CD4-positive, alpha-beta memory T cell (primary cell): ENCODE measurements at regions not wholly inside any gene's neighbourhood (a gene's known extent, or its start where the extent isn't known, plus 50 kb on each side); places are given as distances from the start of the nearest gene placed in this dataset.

Experiments used
- CTCF ChIA-PET: fragments of 350-600 bp; sonication (Branson Sonifier 250); formaldehyde crosslinking; loops from one replicate; lab custom pipeline; 2021; ENCODE audit warnings: inconsistent platforms; ENCODE audit not compliant: partially characterized antibody; lab: Charles Lee
- POLR2A ChIA-PET: fragments of 350-600 bp; sonication (Branson Sonifier 250); formaldehyde crosslinking; loops from one replicate; lab custom pipeline; 2021; ENCODE audit not compliant: partially characterized antibody; lab: Charles Lee
- DNase-seq, 5 donors: peaks; one replicate each; pipeline versions ENCODE4 v3.0.0 to v3.0.0-alpha.2; 2020 to 2022; ENCODE audit warnings: mixed read lengths in 1 of 5
- H3K27ac ChIP-seq: one replicate; pipeline ENCODE4 v1.7.0; 2013; ENCODE audit warnings: low read depth, low read length
- H3K27me3 ChIP-seq: 2 replicates; pipeline ENCODE4 v1.7.0; 2013; ENCODE audit warnings: mild to moderate bottlenecking, low read length, moderate library complexity; ENCODE audit not compliant: insufficient read depth
- H3K36me3 ChIP-seq: 2 replicates; pipeline ENCODE4 v1.7.0; 2013; ENCODE audit warnings: mild to moderate bottlenecking, low read length, moderate library complexity; ENCODE audit not compliant: insufficient read depth
- H3K4me1 ChIP-seq: 2 replicates; pipeline ENCODE4 v1.7.0; 2013; ENCODE audit warnings: mild to moderate bottlenecking, low read length, moderate library complexity; ENCODE audit not compliant: insufficient read depth
- H3K4me3 ChIP-seq, 2 donors: one replicate each; pipeline ENCODE4 v1.7.0; 2013; ENCODE audit warnings: low read length in 2 of 2, mild to moderate bottlenecking in 1 of 2
- H3K9me3 ChIP-seq, 2 donors: one replicate each; pipeline ENCODE4 v1.7.0; 2013; ENCODE audit warnings: low read length in 2 of 2, control low read depth in 1 of 2; ENCODE audit not compliant: control insufficient read depth in 1 of 2
- H3K27ac Mint-ChIP-seq, 7 donors: one replicate each; pipeline ENCODE4 v1.8.0; 2020 to 2021; ENCODE audit warnings: mixed read lengths in 7 of 7, mild to moderate bottlenecking in 6 of 7, inconsistent platforms in 3 of 7, moderate library complexity in 3 of 7
- H3K27me3 Mint-ChIP-seq, 2 donors: one replicate each; pipeline ENCODE4 v1.8.0; 2020 to 2021; ENCODE audit warnings: mixed read lengths in 2 of 2
- H3K36me3 Mint-ChIP-seq, 2 donors: one replicate each; pipeline ENCODE4 v1.8.0; 2020 to 2021; ENCODE audit warnings: mixed read lengths in 2 of 2, inconsistent platforms in 1 of 2, mild to moderate bottlenecking in 1 of 2
- H3K4me1 Mint-ChIP-seq, 4 donors: one replicate each; pipeline ENCODE4 v1.8.0; 2020 to 2021; ENCODE audit warnings: mixed read lengths in 4 of 4, mild to moderate bottlenecking in 1 of 4
- H3K4me3 Mint-ChIP-seq, 8 donors: one replicate each; pipeline ENCODE4 v1.8.0; 2020 to 2021; ENCODE audit warnings: mixed read lengths in 8 of 8, mild to moderate bottlenecking in 7 of 8, moderate library complexity in 6 of 8, inconsistent platforms in 3 of 8
- H3K9me3 Mint-ChIP-seq, 8 donors: one replicate each; pipeline ENCODE4 v1.8.0; 2020 to 2021; ENCODE audit warnings: mixed read lengths in 8 of 8, mild to moderate bottlenecking in 5 of 8, inconsistent platforms in 3 of 8, moderate library complexity in 1 of 8
- intact Hi-C: fragments of 100-400 bp; cut with micrococcal nuclease; formaldehyde crosslinking; loops from one replicate; pipeline ENCODE4 v1.15.1; 2023

- ChIA-PET CTCF (no interaction called here), POLR2A (no interaction called here)
- Mint-ChIP-seq H3K9me3 (no peaks in the 10 kb centered on the region), H3K27me3 (peaks cover 3 to 4% of the 10 kb centered on the region in 2 donors), H3K36me3 (no peaks in the 10 kb centered on the region), H3K4me1 (no peaks in the 10 kb centered on the region), H3K27ac (no peak overlapping the region), H3K4me3 (peak overlapping the region in 1 of 8 donors; percentile 11)
- H3K4me1 ChIP-seq: no peaks in the 10 kb centered on the region
- no peak for DNase-seq
- no peaks in the 10 kb centered on the region for H3K27me3 ChIP-seq
- no peaks in the 10 kb centered on the region for H3K36me3 ChIP-seq
- intact Hi-C loops: no loop called here
- H3K9me3 ChIP-seq: no peaks in the 10 kb centered on the region
- H3K27ac ChIP-seq: no peak overlapping the region
- H3K4me3 ChIP-seq: no peak overlapping the region
These were observed 175.7 kb upstream of the VASH1 start for GRCh38 chr14:76585616-76586015.

- ChIA-PET CTCF (no interaction called here), POLR2A (no interaction called here)
- no peak overlapping the region for H3K4me3 ChIP-seq
- no peaks in the 10 kb centered on the region for H3K4me1 ChIP-seq
- H3K36me3 Mint-ChIP-seq: no peaks in the 10 kb centered on the region
- H3K4me1 Mint-ChIP-seq: no peaks in the 10 kb centered on the region
- H3K9me3 ChIP-seq: no peaks in the 10 kb centered on the region
- intact Hi-C loops: no loop called here
- no peak for DNase-seq
- no peak overlapping the region for H3K4me3 Mint-ChIP-seq
- no peaks in the 10 kb centered on the region for H3K27me3 ChIP-seq
- no peaks in the 10 kb centered on the region for H3K36me3 ChIP-seq
- H3K27ac Mint-ChIP-seq: no peak overlapping the region
- peaks cover 12% of the 10 kb centered on the region in 2 donors for H3K27me3 Mint-ChIP-seq
- H3K27ac ChIP-seq: no peak overlapping the region
- no peaks in the 10 kb centered on the region for H3K9me3 Mint-ChIP-seq
These were observed 172.0 kb upstream of the VASH1 start for GRCh38 chr14:76589246-76589645.

- intact Hi-C loops: no loop called here
- H3K27me3 Mint-ChIP-seq: peaks cover 9 to 12% of the 10 kb centered on the region in 2 donors
- Histone ChIP-seq H3K4me3 (no peak overlapping the region), H3K36me3 (no peaks in the 10 kb centered on the region), H3K27me3 (no peaks in the 10 kb centered on the region), H3K4me1 (no peaks in the 10 kb centered on the region), H3K27ac (no peak overlapping the region), H3K9me3 (no peaks in the 10 kb centered on the region)
- no peaks in the 10 kb centered on the region for H3K4me1 Mint-ChIP-seq
- H3K27ac Mint-ChIP-seq: no peak overlapping the region
- no peaks in the 10 kb centered on the region for H3K9me3 Mint-ChIP-seq
- CTCF ChIA-PET: no interaction called here
- H3K4me3 Mint-ChIP-seq: no peak overlapping the region
- DNase-seq: no peak
- H3K36me3 Mint-ChIP-seq: no peaks in the 10 kb centered on the region
- POLR2A ChIA-PET: no interaction called here
These were observed 170.0 kb upstream of the VASH1 start for GRCh38 chr14:76591266-76591665.

- no peak overlapping the region for H3K27ac Mint-ChIP-seq
- H3K9me3 ChIP-seq: no peaks in the 10 kb centered on the region
- H3K9me3 Mint-ChIP-seq: peaks cover 0 to 8% (median 0%) of the 10 kb centered on the region in 8 donors
- no peaks in the 10 kb centered on the region for H3K36me3 Mint-ChIP-seq
- H3K4me3 ChIP-seq: no peak overlapping the region
- peaks cover 13 to 16% of the 10 kb centered on the region in 2 donors for H3K27me3 Mint-ChIP-seq
- CTCF ChIA-PET: no interaction called here
- POLR2A ChIA-PET: no interaction called here
- H3K27ac ChIP-seq: no peak overlapping the region
- intact Hi-C loops: no loop called here
- H3K4me3 Mint-ChIP-seq: no peak overlapping the region
- no peaks in the 10 kb centered on the region for H3K4me1 ChIP-seq
- no peaks in the 10 kb centered on the region for H3K27me3 ChIP-seq
- H3K4me1 Mint-ChIP-seq: no peaks in the 10 kb centered on the region
- no peaks in the 10 kb centered on the region for H3K36me3 ChIP-seq
- no peak for DNase-seq
These were observed 166.0 kb upstream of the VASH1 start for GRCh38 chr14:76595266-76595665.

GRCh38 chr14:76597387-76597786, 163.9 kb upstream of the VASH1 start:
- H3K4me3 ChIP-seq: no peak overlapping the region
- no peaks in the 10 kb centered on the region for H3K36me3 ChIP-seq
- no peaks in the 10 kb centered on the region for H3K4me1 Mint-ChIP-seq
- no peak overlapping the region for H3K27ac ChIP-seq
- intact Hi-C loops: no loop called here
- H3K27ac Mint-ChIP-seq: no peak overlapping the region
- no peaks in the 10 kb centered on the region for H3K9me3 ChIP-seq
- H3K4me3 Mint-ChIP-seq: no peak overlapping the region
- ChIA-PET CTCF (no interaction called here), POLR2A (no interaction called here)
- no peaks in the 10 kb centered on the region for H3K27me3 ChIP-seq
- no peaks in the 10 kb centered on the region for H3K36me3 Mint-ChIP-seq
- H3K27me3 Mint-ChIP-seq: peaks cover 8 to 11% of the 10 kb centered on the region in 2 donors
- H3K9me3 Mint-ChIP-seq: peaks cover 0 to 19% (median 2%) of the 10 kb centered on the region in 8 donors
- H3K4me1 ChIP-seq: no peaks in the 10 kb centered on the region
- DNase-seq: no peak

GRCh38 chr14:76599141-76599540, 162.1 kb upstream of the VASH1 start:
- Histone ChIP-seq H3K9me3 (no peaks in the 10 kb centered on the region), H3K36me3 (no peaks in the 10 kb centered on the region), H3K4me3 (no peak overlapping the region), H3K27ac (no peak overlapping the region), H3K27me3 (no peaks in the 10 kb centered on the region), H3K4me1 (no peaks in the 10 kb centered on the region)
- H3K36me3 Mint-ChIP-seq: no peaks in the 10 kb centered on the region
- no peak overlapping the region for H3K27ac Mint-ChIP-seq
- ChIA-PET POLR2A (no interaction called here), CTCF (no interaction called here)
- intact Hi-C loops: no loop called here
- no peak overlapping the region for H3K4me3 Mint-ChIP-seq
- peaks cover 0 to 19% (median 2%) of the 10 kb centered on the region in 8 donors for H3K9me3 Mint-ChIP-seq
- DNase-seq: no peak
- no peaks in the 10 kb centered on the region for H3K4me1 Mint-ChIP-seq
- peaks cover 11 to 12% of the 10 kb centered on the region in 2 donors for H3K27me3 Mint-ChIP-seq

- no peak overlapping the region for H3K27ac ChIP-seq
- H3K36me3 ChIP-seq: no peaks in the 10 kb centered on the region
- no peak for DNase-seq
- H3K9me3 Mint-ChIP-seq: peaks cover 0 to 19% (median 2%) of the 10 kb centered on the region in 8 donors
- intact Hi-C loops: no loop called here
- no peak overlapping the region for H3K4me3 Mint-ChIP-seq
- no peaks in the 10 kb centered on the region for H3K27me3 ChIP-seq
- no peaks in the 10 kb centered on the region for H3K4me1 ChIP-seq
- no peaks in the 10 kb centered on the region for H3K36me3 Mint-ChIP-seq
- no peaks in the 10 kb centered on the region for H3K4me1 Mint-ChIP-seq
- peaks cover 12 to 13% of the 10 kb centered on the region in 2 donors for H3K27me3 Mint-ChIP-seq
- no peaks in the 10 kb centered on the region for H3K9me3 ChIP-seq
- no peak overlapping the region for H3K4me3 ChIP-seq
- CTCF ChIA-PET: no interaction called here
- no peak overlapping the region for H3K27ac Mint-ChIP-seq
- POLR2A ChIA-PET: no interaction called here
These were observed 161.5 kb upstream of the VASH1 start for GRCh38 chr14:76599559-76600287.
